K562 (cell line): ENCODE measurements at regions not wholly inside any gene's neighbourhood (a gene's known extent, or its start where the extent isn't known, plus 50 kb on each side); places are given as distances from the start of the nearest gene placed in this dataset.

Experiments used
- ATAC-seq: fragments of 200-7000 bp; cut with Tn5 transposase; 3 replicates; pipeline ENCODE4 v1.9.1; 2020; ENCODE audit warnings: moderate library complexity
- BruUV-seq: library from RNA; stranded (reverse); fragments of 400-500 nt; replicated peaks from 2 replicates; lab custom pipeline; 2021; lab: Mats Ljungman, UMichigan
- CTCF ChIA-PET: fragments of 300-600 bp; formaldehyde crosslinking; extraction: SDS; loops from one replicate; lab custom pipeline; 2021; ENCODE audit warnings: low intra/inter-chr PET ratio; lab: Yijun Ruan, JAX
- POLR2A ChIA-PET: fragments of 300-600, 350-650 bp; sonication (Branson Sonifier 250); formaldehyde crosslinking; extraction: SDS; loops from one replicate; lab custom pipeline; 2021; ENCODE audit warnings: antibody characterized with exemption, inconsistent platforms; lab: Yijun Ruan, JAX
- DNase-seq, 4 experiments: peaks; one replicate each; pipeline versions ENCODE4 v3.0.0 to v3.0.0-alpha.2; 2011 to 2018; ENCODE audit warnings: low spot score in 3 of 4, mixed read lengths in 3 of 4; ENCODE audit errors: extremely low read depth in 1 of 4
- FAIRE-seq: peaks from 2 replicates; lab custom pipeline; 2011; peaks lifted over from hg19 to GRCh38; lab: Jason Lieb, UNC
- H2AFZ ChIP-seq: 2 replicates; pipeline ENCODE4 v1.6.0; 2011; ENCODE audit warnings: low read depth, low read length, control low read depth, inconsistent platforms
- H3K27ac ChIP-seq: fragments of 200-600 bp; 3 replicates; pipeline ENCODE4 v1.8.0; 2011; ENCODE audit warnings: low read depth, mild to moderate bottlenecking, control low read depth, inconsistent platforms, low read length, moderate library complexity, mixed read lengths; ENCODE audit errors: extremely low read depth
- H3K27me3 ChIP-seq, 2 experiments: fragments of 300-600 bp in 1 of 2; 2 replicates in 1 of 2; 3 replicates in 1 of 2; pipeline versions ENCODE4 v1.6.0 to v1.8.0; 2011; ENCODE audit warnings: inconsistent platforms in 2 of 2, low read length in 2 of 2, mild to moderate bottlenecking in 1 of 2, mixed read lengths in 1 of 2, moderate library complexity in 1 of 2; ENCODE audit not compliant: control insufficient read depth in 2 of 2, insufficient read depth in 2 of 2
- H3K36me3 ChIP-seq: fragments of 300-600 bp; 3 replicates; pipeline ENCODE4 v1.8.0; 2011; ENCODE audit warnings: mild to moderate bottlenecking, low read length, inconsistent platforms; ENCODE audit not compliant: control insufficient read depth, insufficient read depth
- H3K4me1 ChIP-seq, 2 experiments: fragments of 200-600 bp in 1 of 2; replicated peaks in 1 of 2; 2 replicates in 1 of 2; 3 replicates in 1 of 2; pipeline versions ENCODE4 v1.5.1 to v1.8.0; 2011; ENCODE audit warnings: inconsistent platforms in 2 of 2, low read length in 2 of 2, mild to moderate bottlenecking in 1 of 2, mixed read lengths in 1 of 2, moderate library complexity in 1 of 2; ENCODE audit not compliant: control insufficient read depth in 2 of 2, insufficient read depth in 2 of 2
- H3K4me2 ChIP-seq: 2 replicates; pipeline ENCODE4 v1.6.1; 2011; ENCODE audit warnings: low read length, control low read depth, inconsistent platforms, mixed read lengths; ENCODE audit not compliant: insufficient read depth
- H3K4me3 ChIP-seq: fragments of 200-600 bp; sonication (generic), shearing (Covaris generic); 2 replicates; pipeline ENCODE4 v1.5.1; 2016; ENCODE audit warnings: control low read depth, inconsistent platforms
- H3K79me2 ChIP-seq: fragments of 200-600 bp; 3 replicates; pipeline ENCODE4 v1.8.0; 2011; ENCODE audit warnings: low read length, inconsistent platforms; ENCODE audit not compliant: control insufficient read depth, insufficient read depth
- H3K9ac ChIP-seq, 2 experiments: 2 replicates each; pipeline versions ENCODE4 v1.6.0 to v1.6.1; 2011; ENCODE audit warnings: low read depth in 2 of 2, low read length in 2 of 2, control low read depth in 1 of 2, inconsistent platforms in 1 of 2, mild to moderate bottlenecking in 1 of 2, mixed read lengths in 1 of 2; ENCODE audit not compliant: insufficient read depth in 1 of 2
- H3K9me1 ChIP-seq: one replicate; pipeline ENCODE4 v1.6.0; 2011; ENCODE audit warnings: inconsistent platforms, mild to moderate bottlenecking, low read length, moderate library complexity; ENCODE audit not compliant: control insufficient read depth, insufficient read depth
- H3K9me3 ChIP-seq: replicated peaks from 2 replicates; pipeline ENCODE4 v1.5.1; 2011; ENCODE audit warnings: low read depth, low read length, inconsistent platforms; ENCODE audit not compliant: control insufficient read depth, insufficient read depth
- H4K20me1 ChIP-seq: replicated peaks from 2 replicates; pipeline ENCODE4 v1.6.1; 2011; ENCODE audit warnings: low read length, inconsistent platforms, mixed read lengths; ENCODE audit not compliant: control insufficient read depth, insufficient read depth
- BACH1 ChIP-seq: fragments of 200-800 bp; sonication (Bioruptor generic); IDR thresholded peaks from 2 replicates; pipeline ENCODE4 v1.6.1; 2016; ENCODE audit warnings: missing genetic modification characterization, missing compliant biosample characterization
- FOXJ2 ChIP-seq: fragments of 200-800 bp; sonication (Bioruptor generic); IDR thresholded peaks from 2 replicates; pipeline ENCODE4 v1.6.1; 2016; ENCODE audit warnings: missing genetic modification characterization, missing compliant biosample characterization
- FOXO4 ChIP-seq: fragments of 450-650 bp; formaldehyde crosslinking; IDR thresholded peaks from 2 replicates; pipeline ENCODE4 v1.4.0; 2020; ENCODE audit warnings: mild to moderate bottlenecking, moderate library complexity
- HMG20B ChIP-seq: fragments of 250-450 bp; sonication (Bioruptor Pico); IDR thresholded peaks from 2 replicates; pipeline ENCODE4 v1.5.0; 2021; ENCODE audit warnings: mild to moderate bottlenecking
- HNRNPH1 ChIP-seq: fragments of 200-400 bp; formaldehyde crosslinking; optimal IDR thresholded peaks from 2 replicates; pipeline ENCODE3; 2017; ENCODE audit warnings: low read depth, mild to moderate bottlenecking, low read length, moderate library complexity
- ZFP30 ChIP-seq: fragments of 250-450 bp; sonication (Bioruptor Pico); IDR thresholded peaks from 2 replicates; pipeline ENCODE4 v1.8.0; 2022; ENCODE audit warnings: moderate library complexity, mild to moderate bottlenecking, inconsistent platforms, borderline replicate concordance
- ZNF165 ChIP-seq: fragments of 250-450 bp; sonication (Bioruptor Pico); IDR thresholded peaks from 2 replicates; pipeline ENCODE4 v1.4.0; 2020; ENCODE audit warnings: borderline replicate concordance
- in situ Hi-C: fragments of 300-500 bp; cut with MboI; formaldehyde crosslinking; loops from 4 replicates; pipeline ENCODE4 v1.15.0; 2018; ENCODE audit warnings: inconsistent platforms, mixed read lengths
- intact Hi-C: fragments of 100-400 bp; cut with micrococcal nuclease; formaldehyde crosslinking; loops from 2 replicates; pipeline ENCODE4 v1.14.2; 2022
- TF ChIP-seq, protein P1 (sequence below), 2 experiments: fragments of 250-450 bp in 1 of 2; fragments of 450-650 bp in 1 of 2; sonication (Bioruptor Pico) in 1 of 2; IDR thresholded peaks; 2 replicates each; pipeline versions ENCODE4 v1.6.1 to v1.8.0; 2016 to 2021; ENCODE audit warnings: mild to moderate bottlenecking in 2 of 2, moderate library complexity in 2 of 2, missing compliant biosample characterization in 1 of 2, missing genetic modification characterization in 1 of 2

- Histone ChIP-seq H3K36me3 (no peaks in the 10 kb centered on the region), H3K79me2 (no peaks in the 10 kb centered on the region), H3K4me2 (no peak overlapping the region), H3K9ac (no peak overlapping the region), H3K27me3 (no peaks in the 10 kb centered on the region), H4K20me1 (no peaks in the 10 kb centered on the region), H3K4me1 (peaks cover 0 to 13% of the 10 kb centered on the region in 2 experiments; a peak in 1 of 5 replicates), H3K9me3 (no peaks in the 10 kb centered on the region), H3K9me1 (no peaks in the 10 kb centered on the region), H2AFZ (no peak overlapping the region)
- in situ Hi-C loops (no loop called here), intact Hi-C loops (no loop called here)
- DNase-seq (no peak), FAIRE-seq (no peak), ATAC-seq (no peak)
- ChIA-PET POLR2A (interaction anchor here (0.6 to 1.0 kb wide), 2 partner anchors 14 to 130 kb away, joined by 3 to 4 read pairs; no protein-coding TSS in a partner anchor), CTCF (no interaction called here)
- TF ChIP-seq FOXJ2 (tag) (no peak), HNRNPH1 (no peak), BACH1 (no peak), ZNF165 (CRISPR knock-in tag) (no peak), ZFP30 (CRISPR knock-in tag) (no peak), HMG20B (CRISPR knock-in tag) (peak; percentile 39; the same call in 1 of the 2 replicates), FOXO4 (CRISPR knock-in tag) (no peak)
- TF ChIP-seq, protein P1, sequence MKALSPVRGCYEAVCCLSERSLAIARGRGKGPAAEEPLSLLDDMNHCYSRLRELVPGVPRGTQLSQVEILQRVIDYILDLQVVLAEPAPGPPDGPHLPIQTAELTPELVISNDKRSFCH (CRISPR knock-in tag; IDR thresholded peaks at IDR 0.05), result peak; percentile 41; the same call in 1 of the 2 replicates
- TF ChIP-seq, protein P1 (tag; IDR thresholded peaks at IDR 0.05), result no peak
- TF ChIP-seq, all 486 proteins: peak for 2
- Histone ChIP-seq H3K27ac (no peak overlapping the region), H3K4me3 (no peak overlapping the region)
- no TSS peak for BruUV-seq
Measured at GRCh38 chr13:80708791-80709190, 367.9 kb upstream of the SPRY2 start.
